Large intestine (tissue), 3 donors: ENCODE measurements at regions not wholly inside any gene's neighbourhood (a gene's known extent, or its start where the extent isn't known, plus 50 kb on each side); places are given as distances from the start of the nearest gene placed in this dataset.

ENCODE experiments used
- DNase-seq, 2 donors: peaks; one replicate each; pipeline versions ENCODE4 v3.0.0 to v3.0.0-alpha.2; 2013
- H3K27ac ChIP-seq: one replicate; pipeline ENCODE4 v1.5.1; 2013; ENCODE audit warnings: low read length
- H3K27me3 ChIP-seq: 2 replicates; pipeline ENCODE4 v1.6.1; 2013; ENCODE audit warnings: low read length; ENCODE audit not compliant: control insufficient read depth, insufficient read depth
- H3K36me3 ChIP-seq: 2 replicates; pipeline ENCODE4 v1.6.1; 2013; ENCODE audit warnings: low read length; ENCODE audit not compliant: control insufficient read depth, insufficient read depth
- H3K4me1 ChIP-seq: one replicate; pipeline ENCODE4 v1.6.1; 2013; ENCODE audit warnings: low read length; ENCODE audit not compliant: control insufficient read depth, insufficient read depth
- H3K4me3 ChIP-seq: one replicate; pipeline ENCODE4 v1.5.1; 2013; ENCODE audit warnings: low read length
- H3K9me3 ChIP-seq: one replicate; pipeline ENCODE4 v1.6.1; 2013; ENCODE audit warnings: mild to moderate bottlenecking, low read depth, low read length, moderate library complexity; ENCODE audit not compliant: control insufficient read depth
- WGBS: methylation state at CpG from one replicate; pipeline ENCODE4 v1.1.5; 2013; ENCODE audit warnings: low lambda C conversion rate; ENCODE audit not compliant: insufficient coverage; 5-methylcytosine and 5-hydroxymethylcytosine counted together

DNA sequence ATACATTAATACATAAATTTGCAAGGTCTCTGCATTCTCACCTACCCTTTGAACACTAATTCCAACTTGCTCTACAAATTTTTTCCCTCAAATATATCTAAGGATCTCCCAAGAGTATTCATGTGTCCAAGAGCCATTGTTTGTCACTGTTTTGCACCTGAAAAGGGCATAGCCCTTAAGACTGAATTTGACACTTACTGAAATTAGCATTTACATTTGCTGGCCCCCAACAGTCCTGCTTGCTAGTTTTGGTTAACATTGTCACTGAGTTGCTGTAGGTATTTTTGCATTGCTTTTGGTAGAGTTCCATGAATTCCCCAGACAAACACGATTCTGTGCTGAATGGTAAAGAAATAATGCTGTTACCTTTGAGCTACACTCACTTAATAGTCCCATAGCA lies 57.3 kb downstream of the KCNA4 start:
- WGBS: 57% methylated on average over 1 of the region's 1 CpG
- H3K27me3 ChIP-seq: no peaks in the 10 kb centered on the region

DNA sequence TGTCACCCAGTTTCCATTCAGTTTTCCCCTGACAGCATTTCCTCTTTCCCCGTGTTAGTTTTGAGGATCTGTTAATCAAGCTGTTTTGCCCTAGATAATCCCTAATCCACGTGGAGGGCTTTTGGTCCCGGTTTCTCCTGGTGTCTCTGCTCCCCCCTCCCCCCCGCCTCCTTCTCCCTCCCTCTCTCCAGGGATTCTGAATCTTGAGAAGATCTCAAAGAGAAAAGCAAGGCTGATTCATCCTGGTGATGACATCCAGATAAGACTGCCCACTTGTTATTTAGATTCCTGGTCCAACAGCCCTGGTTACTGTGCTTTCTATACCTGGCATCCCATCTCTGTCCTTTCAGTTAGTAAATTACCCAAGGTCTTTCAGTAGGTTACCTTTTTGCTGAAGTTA lies 59.4 kb downstream of the KCNA4 start:
- Histone ChIP-seq H3K9me3 (no peaks in the 10 kb centered on the region), H3K27me3 (no peaks in the 10 kb centered on the region), H3K4me1 (no peaks in the 10 kb centered on the region), H3K27ac (no peak overlapping the region), H3K4me3 (no peak overlapping the region), H3K36me3 (no peaks in the 10 kb centered on the region)
- WGBS: 0% methylated on average over 1 of the region's 4 CpGs
- no peak for DNase-seq

More for the DNA sequence above, 57.3 kb downstream of the KCNA4 start:
- H3K36me3 ChIP-seq: no peaks in the 10 kb centered on the region
- H3K9me3 ChIP-seq: no peaks in the 10 kb centered on the region
- no peak overlapping the region for H3K27ac ChIP-seq
- no peaks in the 10 kb centered on the region for H3K4me1 ChIP-seq
- no peak overlapping the region for H3K4me3 ChIP-seq
- no peak for DNase-seq

DNA sequence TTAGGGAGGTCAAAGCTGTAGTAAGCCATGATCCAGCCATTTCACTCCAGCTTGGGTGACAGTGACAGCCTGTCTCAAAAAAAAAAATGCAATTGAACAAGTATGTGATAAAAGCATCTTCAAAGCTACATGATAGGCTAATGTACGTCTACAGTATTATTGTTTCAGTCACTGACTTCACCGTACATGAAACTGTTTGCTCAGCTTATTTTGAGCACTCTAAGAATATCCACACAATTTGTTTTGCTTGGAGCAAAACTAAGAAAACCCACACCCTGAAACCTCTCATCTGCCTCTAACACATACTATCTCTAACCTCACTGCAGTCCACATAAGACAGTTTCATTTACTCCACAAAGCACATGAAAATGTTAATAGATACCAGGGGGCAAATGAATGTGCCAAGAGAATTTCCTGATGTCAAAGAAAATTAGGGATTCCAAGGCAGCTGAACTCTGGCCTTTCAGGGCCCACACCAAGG lies 60.7 kb downstream of the KCNA4 start:
- H3K27me3 ChIP-seq: no peaks in the 10 kb centered on the region
- H3K4me3 ChIP-seq: no peak overlapping the region
- no CpG with 5 or more reads among the region's 2 CpGs for WGBS
- DNase-seq: no peak
- H3K36me3 ChIP-seq: no peaks in the 10 kb centered on the region
- no peaks in the 10 kb centered on the region for H3K9me3 ChIP-seq
- no peaks in the 10 kb centered on the region for H3K4me1 ChIP-seq
- H3K27ac ChIP-seq: no peak overlapping the region

DNA sequence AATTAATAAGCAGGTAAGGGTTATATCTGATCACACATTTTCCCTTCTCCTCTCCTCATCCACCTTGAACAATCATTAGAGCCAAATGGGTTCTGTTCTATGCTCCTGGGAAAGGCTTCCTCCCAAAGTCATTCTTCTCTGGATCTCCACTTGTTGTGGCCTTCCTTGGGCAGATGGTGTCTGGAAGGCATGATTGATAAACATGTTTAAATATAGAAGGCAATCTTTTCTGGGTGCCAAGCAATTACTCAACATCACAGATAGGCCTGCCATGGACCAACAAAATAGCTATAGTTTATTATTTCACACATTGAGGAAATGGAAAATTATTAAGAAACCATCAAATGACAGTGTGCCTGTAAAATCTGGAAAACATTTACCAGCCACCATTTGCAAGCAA lies 73.5 kb downstream of the KCNA4 start:
- H3K36me3 ChIP-seq: no peaks in the 10 kb centered on the region
- H3K4me3 ChIP-seq: no peak overlapping the region
- no peaks in the 10 kb centered on the region for H3K4me1 ChIP-seq
- H3K9me3 ChIP-seq: no peaks in the 10 kb centered on the region
- DNase-seq: no peak
- H3K27ac ChIP-seq: no peak overlapping the region
- H3K27me3 ChIP-seq: no peaks in the 10 kb centered on the region

DNA sequence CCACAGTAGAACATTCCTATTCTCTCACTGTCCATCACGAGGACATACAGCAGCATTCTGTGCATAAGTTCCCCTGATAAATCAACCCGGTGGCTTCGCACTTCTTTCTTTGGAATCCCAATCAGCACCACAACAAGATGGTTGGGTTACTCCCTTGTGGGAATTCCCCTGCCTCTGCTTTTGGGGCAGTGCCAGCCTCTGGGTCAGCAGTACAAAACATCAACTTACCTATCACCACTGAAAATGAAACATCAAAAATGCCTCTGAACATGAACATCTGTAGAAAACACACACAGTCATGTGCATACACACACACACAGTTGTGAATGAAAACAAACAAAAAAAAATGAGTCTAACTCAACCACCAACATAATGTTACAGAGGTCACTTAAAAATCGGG lies 79.3 kb downstream of the KCNA4 start:
- no CpG with 5 or more reads among the region's 4 CpGs for whole genome bisulfite sequencing
- no peaks in the 10 kb centered on the region for H3K27me3 ChIP-seq
- DNase-seq: no peak

DNA sequence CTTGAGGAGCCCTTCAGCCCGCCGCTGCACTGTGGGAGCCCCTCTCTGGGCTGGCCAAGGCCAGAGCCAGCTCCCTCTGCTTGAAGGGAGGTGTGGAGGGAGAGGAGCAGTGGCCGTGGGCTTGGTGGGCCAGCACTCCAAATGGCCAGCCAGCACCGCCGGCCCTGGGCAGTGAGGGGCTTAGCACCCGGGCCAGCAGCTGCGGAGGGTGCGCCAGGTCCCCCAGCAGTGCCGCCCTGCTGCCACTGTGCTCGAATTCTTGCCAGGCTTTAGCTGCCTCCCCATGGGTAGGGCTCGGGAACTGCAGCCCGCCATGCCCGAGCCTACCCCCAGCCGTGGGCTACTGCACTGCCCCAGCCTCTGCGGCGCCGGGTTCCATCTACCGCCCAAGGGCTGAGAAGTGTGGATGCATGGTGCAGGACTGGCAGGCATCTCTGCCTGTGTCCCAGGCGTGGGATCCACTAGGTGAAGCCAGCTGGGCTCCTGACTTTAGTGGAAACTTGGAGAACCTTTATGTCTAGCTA lies 82.7 kb downstream of the KCNA4 start:
- no peaks in the 10 kb centered on the region for H3K36me3 ChIP-seq
- WGBS: no CpG with 5 or more reads among the region's 19 CpGs
- H3K27ac ChIP-seq: no peak overlapping the region
- H3K9me3 ChIP-seq: peaks cover 7% of the 10 kb centered on the region
- no peak overlapping the region for H3K4me3 ChIP-seq
- no peaks in the 10 kb centered on the region for H3K4me1 ChIP-seq
- no peak for DNase-seq
- H3K27me3 ChIP-seq: no peaks in the 10 kb centered on the region

More for the DNA sequence above, 79.3 kb downstream of the KCNA4 start:
- Histone ChIP-seq H3K4me3 (no peak overlapping the region), H3K27ac (no peak overlapping the region), H3K36me3 (no peaks in the 10 kb centered on the region), H3K9me3 (peaks cover 7% of the 10 kb centered on the region), H3K4me1 (no peaks in the 10 kb centered on the region)

DNA sequence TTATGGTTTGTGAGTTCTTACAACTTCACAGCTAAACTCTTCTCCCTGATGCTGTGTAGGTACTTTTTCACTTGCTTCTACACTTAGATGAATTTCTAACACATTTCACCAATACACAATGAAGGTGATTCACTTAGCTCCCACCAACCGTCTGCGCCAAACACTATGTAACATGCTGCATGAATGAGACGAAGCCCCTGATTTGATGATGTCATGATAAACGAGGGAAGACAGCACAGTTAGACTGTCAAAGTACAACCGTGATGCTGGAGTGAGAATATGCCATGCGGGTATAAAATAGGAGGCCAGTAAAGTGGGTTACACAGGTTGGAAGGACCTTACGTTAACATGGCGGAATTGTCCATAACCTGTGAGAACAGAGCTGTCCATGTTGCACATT lies 100.8 kb downstream of the KCNA4 start:
- H3K9me3 ChIP-seq: no peaks in the 10 kb centered on the region
- no peaks in the 10 kb centered on the region for H3K4me1 ChIP-seq
- no peak overlapping the region for H3K27ac ChIP-seq
- no peak overlapping the region for H3K4me3 ChIP-seq
- H3K36me3 ChIP-seq: no peaks in the 10 kb centered on the region
- 100% methylated on average over 3 of the region's 8 CpGs for WGBS
- H3K27me3 ChIP-seq: no peaks in the 10 kb centered on the region
- no peak for DNase-seq

DNA sequence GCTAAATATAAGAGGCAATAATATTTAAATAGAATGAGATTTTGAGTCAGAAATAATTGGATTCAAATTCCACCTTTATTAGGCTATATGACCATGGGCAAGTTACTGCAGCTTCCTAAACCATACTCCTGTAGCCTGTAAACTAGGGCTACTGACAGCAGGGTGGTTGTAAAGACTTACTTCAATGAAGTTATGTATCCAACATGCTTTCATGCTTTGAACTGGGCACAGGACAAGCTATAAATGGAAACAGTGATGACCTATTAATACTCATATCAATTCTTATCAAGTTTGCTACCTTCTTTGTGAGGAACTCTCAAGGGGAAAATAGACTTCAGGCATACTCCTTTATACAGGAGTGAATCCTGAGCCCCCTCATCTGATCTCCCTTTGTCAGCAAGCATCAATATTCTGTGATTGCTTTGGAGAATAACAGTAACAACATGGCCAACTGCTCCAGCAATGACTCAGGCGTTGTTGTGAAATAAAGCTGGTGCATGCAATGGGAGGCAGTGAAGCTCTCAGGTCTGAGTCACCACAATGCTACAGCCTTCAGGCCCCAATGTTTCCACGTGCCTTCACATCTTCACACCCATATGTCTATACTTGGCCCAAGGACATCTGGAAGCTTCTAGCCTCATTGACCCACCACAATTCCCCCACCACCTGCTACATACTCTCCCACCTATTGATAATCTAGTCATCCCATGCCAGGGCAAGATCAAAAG lies 102.5 kb downstream of the KCNA4 start:
- Histone ChIP-seq H3K27me3 (no peaks in the 10 kb centered on the region), H3K27ac (no peak overlapping the region), H3K36me3 (no peaks in the 10 kb centered on the region), H3K9me3 (no peaks in the 10 kb centered on the region), H3K4me1 (no peaks in the 10 kb centered on the region), H3K4me3 (no peak overlapping the region)
- DNase-seq: no peak
- no CpG with 5 or more reads among the region's 2 CpGs for WGBS

DNA sequence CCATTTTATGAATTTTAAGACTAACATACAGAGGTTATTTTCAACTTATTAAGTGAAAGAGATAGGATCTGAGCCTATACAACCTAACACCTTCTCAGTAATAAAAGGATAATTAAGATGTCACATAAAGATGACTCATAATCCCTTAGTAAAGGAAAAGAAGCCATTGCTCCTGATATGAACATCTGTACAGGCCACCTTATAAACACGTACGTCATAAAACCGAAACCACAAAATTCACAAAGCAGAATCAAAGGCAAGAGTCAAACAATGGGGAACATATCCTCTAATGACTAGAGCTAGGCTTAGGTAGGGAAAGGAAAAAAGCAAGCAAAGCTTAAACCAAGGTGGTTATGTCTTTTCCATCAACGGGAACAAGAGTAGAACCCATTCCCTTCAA lies 103.5 kb downstream of the KCNA4 start:
- no peak for DNase-seq
- H3K27ac ChIP-seq: no peak overlapping the region
- no peaks in the 10 kb centered on the region for H3K4me1 ChIP-seq
- no peaks in the 10 kb centered on the region for H3K27me3 ChIP-seq
- 100% methylated on average over 1 of the region's 4 CpGs for WGBS
- H3K9me3 ChIP-seq: no peaks in the 10 kb centered on the region
- no peaks in the 10 kb centered on the region for H3K36me3 ChIP-seq
- no peak overlapping the region for H3K4me3 ChIP-seq

DNA sequence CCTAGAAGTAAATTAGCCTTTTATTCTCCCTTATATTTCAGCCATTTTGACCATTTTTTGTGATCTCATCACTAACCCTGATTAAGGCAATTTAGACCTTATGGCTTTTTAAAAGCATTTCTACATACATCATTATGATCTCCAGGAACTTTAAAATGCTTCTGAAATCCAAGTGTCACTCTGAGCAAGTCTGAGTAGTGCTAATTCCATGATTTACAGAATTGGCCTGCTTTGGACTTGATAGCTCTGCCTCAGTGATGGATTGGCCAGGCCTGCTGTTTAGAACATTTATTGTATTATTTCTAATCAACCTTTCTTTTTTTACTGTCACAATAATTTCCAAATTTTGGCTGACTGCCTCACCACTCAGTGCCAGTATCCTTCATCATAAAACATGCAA lies 116.4 kb downstream of the KCNA4 start:
- no peak for DNase-seq
- no peaks in the 10 kb centered on the region for H3K9me3 ChIP-seq

DNA sequence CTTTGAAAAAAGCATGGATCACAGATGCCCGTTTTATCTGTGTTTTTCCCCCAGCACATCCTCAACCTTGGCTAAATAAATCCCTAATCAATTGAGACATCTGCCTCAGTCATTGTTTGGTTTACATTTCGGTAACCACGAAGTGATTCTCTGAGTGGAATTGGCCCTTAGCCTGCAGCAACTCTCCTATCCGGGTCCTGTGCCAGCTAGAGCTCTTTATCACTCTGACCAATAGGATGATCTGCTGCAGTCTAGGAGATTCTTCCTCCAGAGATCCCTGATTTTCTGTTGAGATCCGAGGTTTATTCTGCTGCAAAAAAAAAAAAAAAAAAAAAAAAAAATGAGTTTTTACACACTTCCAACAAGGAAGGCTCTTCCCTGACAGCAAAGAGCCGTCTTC lies 137.3 kb downstream of the KCNA4 start:
- WGBS: 8% methylated on average over 1 of the region's 6 CpGs
- Histone ChIP-seq H3K36me3 (no peaks in the 10 kb centered on the region), H3K4me1 (no peaks in the 10 kb centered on the region), H3K9me3 (peaks cover 3% of the 10 kb centered on the region), H3K4me3 (no peak overlapping the region), H3K27me3 (no peaks in the 10 kb centered on the region), H3K27ac (no peak overlapping the region)
- no peak for DNase-seq

More for the DNA sequence above, 116.4 kb downstream of the KCNA4 start:
- Histone ChIP-seq H3K36me3 (no peaks in the 10 kb centered on the region), H3K27me3 (no peaks in the 10 kb centered on the region), H3K4me1 (no peaks in the 10 kb centered on the region), H3K27ac (no peak overlapping the region), H3K4me3 (no peak overlapping the region)
